ENCODE measurements at regions not wholly inside any gene's neighbourhood (a gene's known extent, or its start where the extent isn't known, plus 50 kb on each side); places are given as distances from the start of the nearest gene placed in this dataset.

- H2AFZ ChIP-seq (ENCODE audit: low read length) = no peak overlapping the region
- no peak overlapping the region for H2BK15ac ChIP-seq (ENCODE audit: low read depth, low read length)
- no peak overlapping the region for H3K4ac ChIP-seq (ENCODE audit: low read depth, low read length)
- H4K91ac ChIP-seq (ENCODE audit: insufficient read length, low read depth, low read length) = no peak overlapping the region
- H3K27me3 Mint-ChIP-seq (ENCODE audit: low read depth) = peaks cover 3% of the 10 kb centered on the region; the same call in 1 of the 2 replicates
- no peak overlapping the region for H3K4me3 Mint-ChIP-seq
- no peaks in the 10 kb centered on the region for H3K23me2 ChIP-seq (ENCODE audit: insufficient read length, low read depth, low read length, poor library complexity, severe bottlenecking)
- no peaks in the 10 kb centered on the region for H4K20me1 ChIP-seq (ENCODE audit: control insufficient read depth, insufficient read depth, insufficient read length)
- no peaks in the 10 kb centered on the region for H3K9me3 ChIP-seq (ENCODE audit: control insufficient read depth, low read depth, low read length)
- H2BK5ac ChIP-seq (ENCODE audit: insufficient read length, low read length) = no peak overlapping the region
- H3K56ac ChIP-seq (ENCODE audit: insufficient read length, low read depth, low read length) = no peak overlapping the region
- no peak overlapping the region for H3K14ac ChIP-seq (ENCODE audit: insufficient read depth, low read length)
- H3K4me1 ChIP-seq (ENCODE audit: insufficient read depth, low read length) = peaks cover 2% of the 10 kb centered on the region; the same call in 1 of the 2 replicates
- peaks cover 21 to 26% of the 10 kb centered on the region in 2 experiments for H3K4me1 Mint-ChIP-seq
- DNase-seq = no peak
- H3K79me1 ChIP-seq (ENCODE audit: insufficient read depth, low read depth, low read length, poor library complexity, severe bottlenecking) = no peaks in the 10 kb centered on the region
- no peak overlapping the region for H4K5ac ChIP-seq (ENCODE audit: insufficient read length, low read depth, low read length)
- no peak overlapping the region for H2BK120ac ChIP-seq (ENCODE audit: low read depth, low read length, poor library complexity, severe bottlenecking)
- H3K36me3 Mint-ChIP-seq (ENCODE audit: insufficient read depth in 1 of 3, low read depth in 3 of 3) = peaks cover 3 to 8% (median 6%) of the 10 kb centered on the region in 3 experiments; a peak in 6 of 7 replicates
- no peak overlapping the region for H3K23ac ChIP-seq (ENCODE audit: insufficient read length, low read depth, low read length)
- H2BK20ac ChIP-seq (ENCODE audit: low read depth, low read length, poor library complexity, severe bottlenecking) = no peak overlapping the region
- H2AK5ac ChIP-seq (ENCODE audit: insufficient read length, low read length) = no peak overlapping the region
- H3K9ac ChIP-seq (ENCODE audit: extremely low read depth, insufficient read length, low read length) = no peak overlapping the region
- H3K27ac ChIP-seq (ENCODE audit: insufficient read length, low read depth, low read length) = no peak overlapping the region
- TF ChIP-seq CTCF (conservative IDR thresholded peaks at IDR 0.05) = no peak
- no peak overlapping the region for H3K27ac Mint-ChIP-seq
- H3K27me3 ChIP-seq (ENCODE audit: insufficient read depth, low read length) = no peaks in the 10 kb centered on the region
- no peaks in the 10 kb centered on the region for H3K79me2 ChIP-seq (ENCODE audit: insufficient read depth, low read length)
- H3K4me2 ChIP-seq (ENCODE audit: insufficient read depth, insufficient read length, low read length) = no peak overlapping the region
- H2BK12ac ChIP-seq (ENCODE audit: insufficient read length, low read depth, low read length) = no peak overlapping the region
- H3T11ph ChIP-seq (ENCODE audit: low read length) = no peak overlapping the region
- H4K8ac ChIP-seq (replicated peaks; ENCODE audit: insufficient read length, low read depth, low read length) = no peak overlapping the region
- H3K9me3 Mint-ChIP-seq = peaks cover 9 to 14% of the 10 kb centered on the region in 2 experiments
- H3K18ac ChIP-seq (ENCODE audit: insufficient read length, low read depth, low read length) = no peak overlapping the region
- no CpG with 5 or more reads among the region's 1 CpG for WGBS (ENCODE audit: extremely low coverage, insufficient read length, low lambda C conversion rate)
Observed at GRCh38 chr13:60282708-60283107, 114.3 kb upstream of the TDRD3 start.

Data from H9 (cell line).